ENCODE measurements at regions not wholly inside any gene's neighbourhood (a gene's known extent, or its start where the extent isn't known, plus 50 kb on each side); places are given as distances from the start of the nearest gene placed in this dataset.

- DNase-seq (ENCODE audit: low spot score) = no peak
Measured at GRCh38 chr2:71839826-71840225, 307.8 kb downstream of the CYP26B1 start.

GRCh38 chr2:71834796-71835195, 312.9 kb downstream of the CYP26B1 start:
- no peak for DNase-seq (ENCODE audit: low spot score)

- no peak for DNase-seq (ENCODE audit: low spot score)
Measured at GRCh38 chr2:71833855-71834560, 313.7 kb downstream of the CYP26B1 start.

GRCh38 chr2:71833272-71833671, 314.4 kb downstream of the CYP26B1 start:
- no peak for DNase-seq (ENCODE audit: low spot score)

- DNase-seq (ENCODE audit: low spot score) = no peak
Measured at GRCh38 chr2:71832844-71833243, 314.8 kb downstream of the CYP26B1 start.

GRCh38 chr2:71832388-71832787, 315.3 kb downstream of the CYP26B1 start:
- DNase-seq (ENCODE audit: low spot score) = no peak

- no peak for DNase-seq (ENCODE audit: low spot score)
Measured at GRCh38 chr2:71831193-71831577, 316.5 kb downstream of the CYP26B1 start.

- DNase-seq (ENCODE audit: low spot score) = no peak
Measured at GRCh38 chr2:71830497-71831192, 317.0 kb downstream of the CYP26B1 start.

GRCh38 chr2:71829008-71829407, 318.7 kb downstream of the CYP26B1 start:
- no peak for DNase-seq (ENCODE audit: low spot score)

- DNase-seq (ENCODE audit: low spot score) = no peak
Measured at GRCh38 chr2:71827973-71828372, 319.7 kb downstream of the CYP26B1 start.

GRCh38 chr2:71827524-71827901, 320.1 kb downstream of the CYP26B1 start:
- no peak for DNase-seq (ENCODE audit: low spot score)

GRCh38 chr2:71826826-71827523, 320.7 kb downstream of the CYP26B1 start:
- no peak for DNase-seq (ENCODE audit: low spot score)

- DNase-seq (ENCODE audit: low spot score) = no peak
Measured at GRCh38 chr2:71826299-71826698, 321.4 kb downstream of the CYP26B1 start.

GRCh38 chr2:71824436-71824835, 323.2 kb downstream of the CYP26B1 start:
- DNase-seq (ENCODE audit: low spot score) = no peak

GRCh38 chr2:71823526-71823925, 324.1 kb downstream of the CYP26B1 start:
- DNase-seq (ENCODE audit: low spot score) = no peak

GRCh38 chr2:71822463-71822862, 325.2 kb downstream of the CYP26B1 start:
- DNase-seq (ENCODE audit: low spot score) = no peak

- no peak for DNase-seq (ENCODE audit: low spot score)
Measured at GRCh38 chr2:71821856-71822255, 325.8 kb downstream of the CYP26B1 start.

- no peak for DNase-seq (ENCODE audit: low spot score)
Measured at GRCh38 chr2:71816815-71817214, 330.8 kb downstream of the CYP26B1 start.

GRCh38 chr2:71815701-71816474, 331.8 kb downstream of the CYP26B1 start:
- no peak for DNase-seq (ENCODE audit: low spot score)

- DNase-seq (ENCODE audit: low spot score) = no peak
Measured at GRCh38 chr2:71814885-71815284, 332.8 kb downstream of the CYP26B1 start.

GRCh38 chr2:71813807-71814470, 333.7 kb downstream of the CYP26B1 start:
- DNase-seq (ENCODE audit: low spot score) = no peak

GRCh38 chr2:71813315-71813714, 334.3 kb downstream of the CYP26B1 start:
- no peak for DNase-seq (ENCODE audit: low spot score)
